ENCODE measurements at regions not wholly inside any gene's neighbourhood (a gene's known extent, or its start where the extent isn't known, plus 50 kb on each side); places are given as distances from the start of the nearest gene placed in this dataset.

DNA sequence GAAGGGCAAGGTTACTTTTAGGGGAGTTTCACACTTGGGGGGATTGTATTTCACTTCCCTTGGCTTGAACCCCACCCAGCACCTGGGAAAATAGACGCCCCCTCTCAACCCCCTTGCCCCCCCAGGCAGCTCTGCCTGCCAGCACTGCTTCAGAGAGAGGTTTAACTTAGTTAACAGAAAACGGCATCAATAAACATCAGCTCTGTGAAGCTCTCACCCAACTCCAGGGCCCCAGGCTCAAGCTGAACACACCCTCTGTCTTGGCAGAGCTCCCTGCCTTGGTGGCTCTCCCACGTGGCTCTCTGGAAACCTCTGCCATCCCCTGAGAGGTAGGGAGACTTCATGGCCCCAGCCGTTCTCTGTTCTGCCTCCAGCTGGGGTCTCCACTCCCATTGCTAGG, 244.1 kb downstream of the ACKR3 start:
- TF ChIP-seq, protein P1, sequence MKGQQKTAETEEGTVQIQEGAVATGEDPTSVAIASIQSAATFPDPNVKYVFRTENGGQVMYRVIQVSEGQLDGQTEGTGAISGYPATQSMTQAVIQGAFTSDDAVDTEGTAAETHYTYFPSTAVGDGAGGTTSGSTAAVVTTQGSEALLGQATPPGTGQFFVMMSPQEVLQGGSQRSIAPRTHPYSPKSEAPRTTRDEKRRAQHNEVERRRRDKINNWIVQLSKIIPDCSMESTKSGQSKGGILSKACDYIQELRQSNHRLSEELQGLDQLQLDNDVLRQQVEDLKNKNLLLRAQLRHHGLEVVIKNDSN (IDR thresholded peaks at IDR 0.05), result no peak
- TF ChIP-seq EGR1 (IDR thresholded peaks at IDR 0.05) (no peak), ZBTB7A (IDR thresholded peaks at IDR 0.05; ENCODE audit: low read depth) (no peak), CREB1 (IDR thresholded peaks at IDR 0.05; ENCODE audit: low read depth) (no peak), TAF1 (IDR thresholded peaks at IDR 0.05; ENCODE audit: low read depth) (no peak)
- TF ChIP-seq, protein P2, sequence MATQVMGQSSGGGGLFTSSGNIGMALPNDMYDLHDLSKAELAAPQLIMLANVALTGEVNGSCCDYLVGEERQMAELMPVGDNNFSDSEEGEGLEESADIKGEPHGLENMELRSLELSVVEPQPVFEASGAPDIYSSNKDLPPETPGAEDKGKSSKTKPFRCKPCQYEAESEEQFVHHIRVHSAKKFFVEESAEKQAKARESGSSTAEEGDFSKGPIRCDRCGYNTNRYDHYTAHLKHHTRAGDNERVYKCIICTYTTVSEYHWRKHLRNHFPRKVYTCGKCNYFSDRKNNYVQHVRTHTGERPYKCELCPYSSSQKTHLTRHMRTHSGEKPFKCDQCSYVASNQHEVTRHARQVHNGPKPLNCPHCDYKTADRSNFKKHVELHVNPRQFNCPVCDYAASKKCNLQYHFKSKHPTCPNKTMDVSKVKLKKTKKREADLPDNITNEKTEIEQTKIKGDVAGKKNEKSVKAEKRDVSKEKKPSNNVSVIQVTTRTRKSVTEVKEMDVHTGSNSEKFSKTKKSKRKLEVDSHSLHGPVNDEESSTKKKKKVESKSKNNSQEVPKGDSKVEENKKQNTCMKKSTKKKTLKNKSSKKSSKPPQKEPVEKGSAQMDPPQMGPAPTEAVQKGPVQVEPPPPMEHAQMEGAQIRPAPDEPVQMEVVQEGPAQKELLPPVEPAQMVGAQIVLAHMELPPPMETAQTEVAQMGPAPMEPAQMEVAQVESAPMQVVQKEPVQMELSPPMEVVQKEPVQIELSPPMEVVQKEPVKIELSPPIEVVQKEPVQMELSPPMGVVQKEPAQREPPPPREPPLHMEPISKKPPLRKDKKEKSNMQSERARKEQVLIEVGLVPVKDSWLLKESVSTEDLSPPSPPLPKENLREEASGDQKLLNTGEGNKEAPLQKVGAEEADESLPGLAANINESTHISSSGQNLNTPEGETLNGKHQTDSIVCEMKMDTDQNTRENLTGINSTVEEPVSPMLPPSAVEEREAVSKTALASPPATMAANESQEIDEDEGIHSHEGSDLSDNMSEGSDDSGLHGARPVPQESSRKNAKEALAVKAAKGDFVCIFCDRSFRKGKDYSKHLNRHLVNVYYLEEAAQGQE (IDR thresholded peaks at IDR 0.05; ENCODE audit: low read depth), result no peak

DNA sequence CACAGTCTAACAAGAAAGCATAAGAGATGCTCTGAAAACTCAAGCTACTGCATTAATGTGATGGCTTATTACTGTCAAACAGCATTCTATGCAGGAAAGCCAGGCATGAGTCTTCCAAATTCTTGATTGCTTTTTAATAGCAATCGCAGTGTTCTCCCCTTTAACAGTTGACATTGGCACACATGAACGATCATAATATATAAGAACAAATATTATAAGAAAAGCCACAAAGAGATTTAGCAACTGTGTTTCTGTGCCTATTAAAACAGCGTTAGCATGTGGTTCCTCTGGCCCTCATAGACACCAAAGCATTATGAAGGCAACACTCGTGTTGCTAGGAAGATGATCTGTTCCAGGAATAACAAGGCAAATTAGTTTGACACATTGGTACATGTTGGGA, 245.0 kb downstream of the ACKR3 start:
- TF ChIP-seq FOXM1 (IDR thresholded peaks at IDR 0.05; ENCODE audit: borderline replicate concordance, low read depth) (no peak), TAF1 (IDR thresholded peaks at IDR 0.05; ENCODE audit: low read depth) (no peak), TEAD4 (IDR thresholded peaks at IDR 0.05) (no peak), YY1 (IDR thresholded peaks at IDR 0.05; ENCODE audit: low read depth) (no peak), NFIC (IDR thresholded peaks at IDR 0.05) (no peak), ZBTB7A (IDR thresholded peaks at IDR 0.05; ENCODE audit: low read depth) (no peak), RAD21 (IDR thresholded peaks at IDR 0.05; ENCODE audit: low read depth) (no peak), CREB1 (IDR thresholded peaks at IDR 0.05; ENCODE audit: low read depth) (no peak), TCF12 (IDR thresholded peaks at IDR 0.05; ENCODE audit: low read depth) (no peak)
- TF ChIP-seq, protein P2 (IDR thresholded peaks at IDR 0.05; ENCODE audit: low read depth), result no peak
- TF ChIP-seq, protein P1 (IDR thresholded peaks at IDR 0.05), result no peak

DNA sequence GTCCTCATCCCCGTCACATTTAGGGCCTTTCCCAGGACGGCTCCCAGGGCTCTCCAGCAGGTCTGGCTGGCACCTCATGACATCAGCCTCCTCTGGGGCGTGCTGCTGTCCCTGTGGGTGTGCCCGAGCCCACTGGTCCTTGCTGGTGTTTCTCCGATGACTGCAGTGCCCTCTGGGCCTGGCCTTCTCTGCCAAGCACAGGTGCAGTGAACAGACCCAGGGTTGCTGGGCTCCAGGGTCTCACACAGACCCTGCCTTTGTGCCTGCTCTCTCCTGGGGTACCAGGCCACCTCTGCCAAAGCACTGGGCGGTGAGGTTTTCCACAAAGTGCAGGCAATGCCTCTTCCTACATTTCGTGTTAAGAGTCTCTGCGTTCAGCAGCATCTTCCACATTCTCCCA, 246.1 kb downstream of the ACKR3 start:
- TF ChIP-seq YY1 (IDR thresholded peaks at IDR 0.05; ENCODE audit: low read depth) (no peak), ZBTB7A (IDR thresholded peaks at IDR 0.05; ENCODE audit: low read depth) (no peak)

DNA sequence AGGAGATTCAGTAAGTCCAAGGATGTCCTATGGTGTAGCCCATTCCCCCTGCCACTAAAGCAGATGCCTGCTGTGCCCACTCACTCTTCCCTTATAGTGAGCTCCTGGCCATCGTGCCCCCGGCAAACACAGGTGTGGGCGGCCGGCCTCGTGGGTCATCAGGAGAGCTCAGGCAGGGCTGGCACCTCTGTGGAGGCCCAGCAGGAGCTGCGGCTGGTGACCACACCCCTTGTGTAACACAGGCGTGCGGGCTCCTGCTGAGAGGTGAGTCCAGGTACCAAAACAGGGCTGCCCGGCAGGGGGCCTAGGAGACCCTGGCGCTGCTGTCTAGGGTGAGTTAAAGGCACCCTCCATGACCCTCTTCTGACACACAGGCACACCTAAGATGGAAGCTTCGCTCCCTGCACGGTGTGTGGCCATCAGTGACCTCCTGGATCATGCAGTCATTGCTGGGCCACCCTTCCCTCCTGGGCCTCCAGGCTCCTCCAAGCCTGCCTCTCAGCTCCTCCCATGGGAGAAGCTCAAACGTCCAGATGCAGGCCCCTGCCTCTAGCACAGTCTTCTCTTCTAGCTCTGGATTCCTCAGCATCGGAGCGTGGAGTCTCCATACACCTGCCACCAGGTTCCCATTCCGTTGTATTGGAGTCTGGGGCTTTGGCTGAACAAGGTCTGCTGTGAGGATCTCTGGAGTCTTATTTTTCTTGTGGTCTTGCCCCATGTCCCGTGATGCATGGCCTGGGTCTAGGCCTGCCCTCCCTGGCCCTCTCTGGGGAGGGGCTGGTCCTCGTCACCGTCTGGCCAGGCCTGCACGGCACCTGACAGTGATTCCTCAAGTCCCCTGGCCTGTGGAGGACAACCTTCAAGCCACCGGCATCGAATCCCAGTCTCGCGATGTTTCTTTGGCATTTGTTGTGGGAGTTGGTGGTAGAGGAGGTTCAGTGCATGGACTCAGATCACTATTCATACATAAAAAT, 246.9 kb downstream of the ACKR3 start:
- TF ChIP-seq ZBTB7A (IDR thresholded peaks at IDR 0.05; ENCODE audit: low read depth) (no peak), TEAD4 (IDR thresholded peaks at IDR 0.05) (no peak), EP300 (IDR thresholded peaks at IDR 0.05; ENCODE audit: borderline replicate concordance) (no peak), RAD21 (IDR thresholded peaks at IDR 0.05; ENCODE audit: low read depth) (no peak), CREB1 (IDR thresholded peaks at IDR 0.05; ENCODE audit: low read depth) (no peak), TAF1 (IDR thresholded peaks at IDR 0.05; ENCODE audit: low read depth) (no peak), TCF12 (IDR thresholded peaks at IDR 0.05; ENCODE audit: low read depth) (no peak), CEBPB (IDR thresholded peaks at IDR 0.05) (no peak), NFIC (IDR thresholded peaks at IDR 0.05) (no peak), FOXM1 (IDR thresholded peaks at IDR 0.05; ENCODE audit: borderline replicate concordance, low read depth) (no peak), YY1 (IDR thresholded peaks at IDR 0.05; ENCODE audit: low read depth) (no peak)
- TF ChIP-seq, protein P3, sequence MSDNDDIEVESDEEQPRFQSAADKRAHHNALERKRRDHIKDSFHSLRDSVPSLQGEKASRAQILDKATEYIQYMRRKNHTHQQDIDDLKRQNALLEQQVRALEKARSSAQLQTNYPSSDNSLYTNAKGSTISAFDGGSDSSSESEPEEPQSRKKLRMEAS (IDR thresholded peaks at IDR 0.05), result no peak
- TF ChIP-seq, protein P2 (IDR thresholded peaks at IDR 0.05; ENCODE audit: low read depth), result no peak
- TF ChIP-seq, protein P1 (IDR thresholded peaks at IDR 0.05), result no peak

All from Ishikawa (cell line).